ENCODE measurements at regions not wholly inside any gene's neighbourhood (a gene's known extent, or its start where the extent isn't known, plus 50 kb on each side); places are given as distances from the start of the nearest gene placed in this dataset.

GRCh38 chr1:65681096-65681495 is 111.6 kb upstream of the PDE4B start:
- no peak for DNase-seq (ENCODE audit: low spot score)

- DNase-seq (ENCODE audit: low spot score) = peak; percentile 42
Measured at GRCh38 chr1:65687428-65688214, 105.1 kb upstream of the PDE4B start.

GRCh38 chr1:65688215-65688566 is 104.5 kb upstream of the PDE4B start:
- no peak for DNase-seq (ENCODE audit: low spot score)

GRCh38 chr1:65688848-65689247 is 103.8 kb upstream of the PDE4B start:
- DNase-seq (ENCODE audit: low spot score) = no peak

- no peak for DNase-seq (ENCODE audit: low spot score)
Measured at GRCh38 chr1:65691152-65691900, 101.4 kb upstream of the PDE4B start.

- no peak for DNase-seq (ENCODE audit: low spot score)
Measured at GRCh38 chr1:65691972-65692371, 100.7 kb upstream of the PDE4B start.

GRCh38 chr1:65694126-65694525 is 98.6 kb upstream of the PDE4B start:
- no peak for DNase-seq (ENCODE audit: low spot score)

GRCh38 chr1:65694933-65695332 is 97.8 kb upstream of the PDE4B start:
- no peak for DNase-seq (ENCODE audit: low spot score)

- DNase-seq (ENCODE audit: low spot score) = no peak
Measured at GRCh38 chr1:65698590-65698989, 94.1 kb upstream of the PDE4B start.

- DNase-seq (ENCODE audit: low spot score) = no peak
Measured at GRCh38 chr1:65703853-65704252, 88.8 kb upstream of the PDE4B start.

- no peak for DNase-seq (ENCODE audit: low spot score)
Measured at GRCh38 chr1:65704318-65704717, 88.4 kb upstream of the PDE4B start.

GRCh38 chr1:65717815-65718454 is 74.8 kb upstream of the PDE4B start:
- DNase-seq (ENCODE audit: low spot score) = no peak

- DNase-seq (ENCODE audit: low spot score) = no peak
Measured at GRCh38 chr1:65719391-65719790, 73.3 kb upstream of the PDE4B start.

- no peak for DNase-seq (ENCODE audit: low spot score)
Measured at GRCh38 chr1:65722461-65722860, 70.2 kb upstream of the PDE4B start.

GRCh38 chr1:65724151-65724550 is 68.5 kb upstream of the PDE4B start:
- no peak for DNase-seq (ENCODE audit: low spot score)

- no peak for DNase-seq (ENCODE audit: low spot score)
Measured at GRCh38 chr1:65725064-65725463, 67.6 kb upstream of the PDE4B start.

GRCh38 chr1:65728504-65728903 is 64.2 kb upstream of the PDE4B start:
- no peak for DNase-seq (ENCODE audit: low spot score)

- DNase-seq (ENCODE audit: low spot score) = no peak
Measured at GRCh38 chr1:65729259-65729658, 63.4 kb upstream of the PDE4B start.

- DNase-seq (ENCODE audit: low spot score) = no peak
Measured at GRCh38 chr1:65734979-65735378, 57.7 kb upstream of the PDE4B start.

- DNase-seq (ENCODE audit: low spot score) = no peak
Measured at GRCh38 chr1:65741993-65742392, 50.7 kb upstream of the PDE4B start.

Measured in SW480 (cell line).